ENCODE measurements at regions not wholly inside any gene's neighbourhood (a gene's known extent, or its start where the extent isn't known, plus 50 kb on each side); places are given as distances from the start of the nearest gene placed in this dataset.

DNA sequence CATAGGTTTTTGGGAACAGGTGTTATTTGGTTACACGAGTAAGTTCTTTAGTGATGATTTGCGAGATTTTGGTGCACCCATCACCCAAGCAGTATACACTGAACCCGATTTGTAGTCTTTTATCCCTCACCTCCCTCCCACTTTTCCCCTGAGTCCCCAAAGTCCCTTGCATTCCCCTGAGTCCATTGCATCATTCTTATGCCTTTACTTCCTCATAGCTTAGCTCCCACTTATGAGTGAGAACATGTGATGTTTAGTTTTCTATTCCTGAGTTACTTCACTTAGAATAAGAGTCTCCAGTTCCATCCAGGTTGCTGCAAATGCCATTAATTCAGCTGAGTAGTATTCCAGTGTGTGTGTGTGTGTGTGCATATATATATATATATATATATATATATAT, 97.2 kb upstream of the EDNRB start:
- TF ChIP-seq, protein P1, sequence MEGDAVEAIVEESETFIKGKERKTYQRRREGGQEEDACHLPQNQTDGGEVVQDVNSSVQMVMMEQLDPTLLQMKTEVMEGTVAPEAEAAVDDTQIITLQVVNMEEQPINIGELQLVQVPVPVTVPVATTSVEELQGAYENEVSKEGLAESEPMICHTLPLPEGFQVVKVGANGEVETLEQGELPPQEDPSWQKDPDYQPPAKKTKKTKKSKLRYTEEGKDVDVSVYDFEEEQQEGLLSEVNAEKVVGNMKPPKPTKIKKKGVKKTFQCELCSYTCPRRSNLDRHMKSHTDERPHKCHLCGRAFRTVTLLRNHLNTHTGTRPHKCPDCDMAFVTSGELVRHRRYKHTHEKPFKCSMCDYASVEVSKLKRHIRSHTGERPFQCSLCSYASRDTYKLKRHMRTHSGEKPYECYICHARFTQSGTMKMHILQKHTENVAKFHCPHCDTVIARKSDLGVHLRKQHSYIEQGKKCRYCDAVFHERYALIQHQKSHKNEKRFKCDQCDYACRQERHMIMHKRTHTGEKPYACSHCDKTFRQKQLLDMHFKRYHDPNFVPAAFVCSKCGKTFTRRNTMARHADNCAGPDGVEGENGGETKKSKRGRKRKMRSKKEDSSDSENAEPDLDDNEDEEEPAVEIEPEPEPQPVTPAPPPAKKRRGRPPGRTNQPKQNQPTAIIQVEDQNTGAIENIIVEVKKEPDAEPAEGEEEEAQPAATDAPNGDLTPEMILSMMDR (IDR thresholded peaks at IDR 0.05), result no peak
- TF ChIP-seq POLR2A (IDR thresholded peaks at IDR 0.05), result no peak

Measured in body of pancreas (tissue), 4 donors.